ENCODE measurements at regions not wholly inside any gene's neighbourhood (a gene's known extent, or its start where the extent isn't known, plus 50 kb on each side); places are given as distances from the start of the nearest gene placed in this dataset.
"Not testable (repeated sequence)": the region's sequence is repeated elsewhere in the genome, so short reads cannot be mapped to it uniquely, and the experiment has no call there.

DNA sequence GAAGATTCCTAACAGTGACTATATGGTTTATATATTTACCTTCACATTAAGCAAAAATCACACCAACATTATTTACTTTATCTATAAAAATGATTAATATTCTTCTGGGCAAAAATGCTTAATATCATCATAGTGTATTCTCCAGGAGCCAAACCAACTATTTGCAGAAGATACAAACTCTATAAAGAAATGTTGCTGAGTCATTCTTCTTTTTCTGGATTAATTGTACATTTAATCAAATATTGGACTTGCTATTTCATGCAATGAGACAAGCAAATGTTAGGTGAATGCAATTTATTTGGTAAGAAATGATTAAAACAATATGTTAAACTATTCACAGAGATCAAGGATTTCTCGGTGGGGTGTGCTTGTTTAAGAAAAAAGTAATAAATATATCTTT lies 1075.8 kb downstream of the PCDH9 start:
- DNase-seq (ENCODE audit: low spot score), result no peak

- DNase-seq (ENCODE audit: low spot score), result no peak
These were observed 1077.5 kb downstream of the PCDH9 start for GRCh38 chr13:66152596-66152995.

GRCh38 chr13:66144357-66144756 lies 1085.8 kb downstream of the PCDH9 start:
- DNase-seq (ENCODE audit: low spot score), result not testable (repeated sequence)

GRCh38 chr13:66139701-66140100 lies 1090.4 kb downstream of the PCDH9 start:
- no peak for DNase-seq (ENCODE audit: low spot score)

GRCh38 chr13:66139250-66139649 lies 1090.9 kb downstream of the PCDH9 start:
- no peak for DNase-seq (ENCODE audit: low spot score)

- no peak for DNase-seq (ENCODE audit: low spot score)
These were observed 1091.8 kb downstream of the PCDH9 start for GRCh38 chr13:66138172-66138811.

DNA sequence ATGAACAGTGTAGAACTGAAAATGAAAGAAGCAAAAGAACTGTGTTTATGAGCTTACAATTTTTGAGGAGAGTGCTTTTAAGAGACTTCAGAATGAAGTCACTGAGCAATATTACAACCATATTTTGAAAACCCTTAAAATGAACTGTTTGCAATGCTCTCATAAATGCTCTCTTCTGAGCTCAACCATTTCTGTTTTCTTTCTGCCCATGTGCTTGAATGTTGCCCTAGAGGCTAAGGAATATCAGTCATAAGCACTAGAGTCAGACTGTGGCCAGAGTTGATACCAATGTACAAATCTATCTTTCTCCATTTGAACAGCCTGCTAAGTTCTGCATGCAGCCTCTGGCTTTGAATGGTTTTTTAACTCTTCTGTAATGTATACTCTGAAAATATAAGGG lies 1092.8 kb downstream of the PCDH9 start:
- DNase-seq (ENCODE audit: low spot score), result no peak

- DNase-seq (ENCODE audit: low spot score), result no peak
These were observed 1101.4 kb downstream of the PCDH9 start for GRCh38 chr13:66128692-66129269.

DNA sequence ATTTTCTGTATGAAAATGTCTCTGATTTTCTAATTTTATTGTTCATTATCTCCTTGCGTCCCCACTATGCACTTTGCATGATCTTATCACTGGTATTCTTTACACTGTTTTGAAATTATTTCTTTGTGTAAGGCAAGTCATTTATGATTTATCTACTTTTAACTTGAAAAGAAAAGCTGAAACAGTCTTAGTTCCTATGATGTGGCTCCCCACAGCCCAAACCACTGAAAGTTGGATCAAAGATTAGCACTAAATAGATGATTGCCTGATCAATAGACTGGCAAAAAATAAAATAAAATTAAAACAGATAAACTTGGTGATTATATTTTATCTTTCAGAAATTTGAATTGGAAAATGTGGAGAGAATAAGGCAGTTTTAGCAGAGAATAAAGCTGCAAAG lies 1101.9 kb downstream of the PCDH9 start:
- no peak for DNase-seq (ENCODE audit: low spot score)

DNA sequence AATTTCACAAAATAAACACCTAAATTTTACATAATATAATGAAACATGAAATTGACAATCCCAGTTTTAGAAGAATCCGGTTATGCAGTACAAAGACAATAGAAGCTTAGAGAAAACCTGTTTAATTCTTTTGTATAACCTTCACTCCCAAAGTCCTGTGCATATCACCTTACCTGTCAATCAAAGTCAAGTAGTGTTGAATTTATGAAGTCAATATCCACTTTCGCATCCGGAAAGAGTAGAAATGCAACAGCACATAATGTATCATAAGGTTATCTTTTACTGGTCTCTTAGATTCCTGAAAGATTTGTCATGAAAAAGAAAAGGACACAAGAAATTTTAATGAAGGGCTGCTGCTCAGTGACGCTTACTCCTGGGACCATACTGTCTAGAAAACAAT lies 1112.6 kb downstream of the PCDH9 start:
- no peak for DNase-seq (ENCODE audit: low spot score)

DNA sequence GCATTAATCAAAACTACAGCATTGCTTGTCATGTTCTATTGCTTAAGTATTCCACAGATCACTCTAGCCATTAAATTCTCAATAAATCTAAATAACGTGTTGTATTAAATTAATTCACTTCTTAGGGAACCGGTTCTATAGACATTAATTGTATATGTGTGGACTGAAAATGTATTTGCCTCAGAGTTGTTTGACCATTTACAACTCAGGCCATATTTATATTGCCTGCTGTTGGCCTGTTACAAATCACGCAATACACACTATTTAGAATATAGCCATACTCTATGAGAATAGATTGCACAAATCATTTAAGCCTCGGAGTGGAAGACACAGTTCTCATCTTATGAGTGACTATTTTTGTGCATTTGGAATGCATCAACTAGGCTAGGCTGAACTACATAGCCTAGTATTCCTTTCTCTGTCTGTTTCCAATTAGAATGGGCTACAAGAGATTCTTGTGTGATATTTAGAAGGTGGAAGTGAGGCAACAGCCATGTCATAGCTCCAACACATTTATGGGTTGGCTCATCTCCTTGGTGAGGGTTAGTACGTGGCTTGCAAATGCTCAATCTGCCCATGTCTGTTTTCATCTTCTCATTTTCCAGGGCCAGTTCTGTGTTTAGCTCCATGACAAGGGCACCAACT lies 1116.1 kb downstream of the PCDH9 start:
- peak; percentile 61 for DNase-seq (ENCODE audit: low spot score)

DNA sequence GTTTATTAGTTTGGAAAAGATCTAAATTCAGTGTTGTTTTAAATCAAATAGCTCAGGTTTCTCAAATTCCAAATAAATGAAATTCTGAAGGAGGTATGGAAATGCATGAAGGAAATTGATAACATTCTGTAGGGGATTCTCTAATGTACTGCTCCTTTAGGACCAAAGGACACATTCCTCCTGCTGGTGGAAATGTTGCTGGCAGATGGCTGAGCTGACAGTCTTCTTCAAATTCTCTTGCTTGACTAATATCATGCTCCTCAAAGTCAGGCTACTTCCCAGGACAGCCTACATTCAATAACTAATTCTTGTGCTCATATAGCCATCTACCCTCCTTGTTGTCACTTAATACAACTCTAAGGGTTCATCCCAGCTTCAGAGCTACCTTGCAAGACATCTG lies 1118.5 kb downstream of the PCDH9 start:
- no peak for DNase-seq (ENCODE audit: low spot score)

- DNase-seq (ENCODE audit: low spot score), result no peak
These were observed 1123.9 kb downstream of the PCDH9 start for GRCh38 chr13:66106246-66106645.

- DNase-seq (ENCODE audit: low spot score), result peak; percentile 4
These were observed 1127.3 kb downstream of the PCDH9 start for GRCh38 chr13:66102864-66103263.

DNA sequence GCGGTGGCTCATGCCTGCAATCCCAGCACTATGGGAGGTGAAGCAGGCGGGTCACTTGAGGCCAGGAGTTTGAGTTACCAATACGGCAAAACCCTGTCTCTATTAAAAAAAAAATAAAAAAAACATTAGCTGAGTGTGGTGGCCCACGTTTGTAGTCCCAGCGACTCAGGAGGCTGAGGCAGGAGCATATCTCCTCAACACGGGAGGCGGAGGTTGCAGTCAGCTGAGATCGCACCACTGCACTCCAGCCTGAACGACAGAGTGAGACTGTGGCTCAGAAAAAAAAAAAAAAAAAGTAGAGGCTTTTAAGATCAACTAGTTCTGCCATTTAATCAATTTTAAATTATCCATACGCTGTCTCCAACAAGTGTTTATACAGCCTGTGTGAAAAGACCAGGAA lies 1130.3 kb downstream of the PCDH9 start:
- DNase-seq (ENCODE audit: low spot score), result no peak

- no peak for DNase-seq (ENCODE audit: low spot score)
These were observed 1131.1 kb downstream of the PCDH9 start for GRCh38 chr13:66098931-66099628.

DNA sequence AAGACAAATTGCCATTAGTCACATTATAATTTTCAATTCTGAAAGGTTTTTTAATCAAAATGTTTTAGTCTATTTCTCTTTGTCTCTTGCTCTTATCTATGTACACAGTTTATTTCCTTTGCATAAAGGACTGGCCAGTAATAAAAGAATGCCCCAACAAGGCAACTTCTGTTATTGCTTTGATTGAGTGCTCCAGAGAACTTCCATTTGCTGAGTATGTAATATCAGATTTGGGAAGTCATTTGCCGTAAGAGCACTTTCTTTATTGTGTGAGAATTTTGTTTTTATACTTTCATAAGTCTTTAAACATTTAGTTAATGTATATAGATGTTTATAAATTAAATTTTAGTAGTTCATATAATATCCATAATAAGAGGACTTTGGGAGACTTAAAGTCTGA lies 1140.4 kb downstream of the PCDH9 start:
- DNase-seq (ENCODE audit: low spot score), result no peak

DNA sequence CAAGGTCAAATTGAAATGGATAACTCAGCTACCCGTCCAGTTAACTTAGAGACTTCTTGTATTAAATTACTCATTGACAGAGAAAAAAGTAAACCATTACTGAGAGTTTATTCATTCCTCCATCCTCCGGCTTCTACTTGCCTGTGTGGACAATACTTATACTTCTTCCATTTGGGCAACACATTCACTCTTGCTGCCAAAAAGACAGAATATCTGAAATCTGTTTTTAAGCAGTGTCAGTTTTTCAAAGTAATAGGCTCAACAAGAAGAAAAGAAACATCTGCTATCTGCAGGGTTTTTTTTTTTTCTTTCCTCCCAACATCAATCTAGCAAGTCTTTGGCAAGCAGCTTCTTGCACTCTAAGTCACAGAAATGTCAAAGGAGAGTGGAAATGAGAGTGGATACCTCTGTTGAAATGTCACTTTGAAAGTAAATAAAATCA lies 1142.8 kb downstream of the PCDH9 start:
- no peak for DNase-seq (ENCODE audit: low spot score)

- DNase-seq (ENCODE audit: low spot score), result no peak
These were observed 1152.9 kb downstream of the PCDH9 start for GRCh38 chr13:66077132-66077689.

DNA sequence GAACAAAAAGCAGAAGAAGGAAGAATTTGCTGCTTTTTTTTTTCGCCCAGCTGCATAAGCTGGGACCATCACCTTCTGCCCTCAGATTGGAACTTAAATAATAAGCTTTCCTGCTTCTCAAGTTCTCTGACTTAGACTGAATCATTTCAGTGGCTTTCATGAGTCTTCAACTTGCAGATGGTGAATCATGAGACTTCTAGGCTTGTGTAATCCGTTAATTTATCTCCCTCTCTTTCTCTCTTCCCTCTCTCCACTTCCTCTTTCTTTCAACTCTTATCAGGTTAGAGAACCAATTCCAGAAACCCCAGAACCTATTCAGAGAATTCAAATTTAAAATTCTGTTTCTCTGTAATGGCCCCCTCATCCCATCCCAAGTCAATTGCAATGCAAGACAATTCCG lies 1153.7 kb downstream of the PCDH9 start:
- DNase-seq (ENCODE audit: low spot score), result peak; percentile 6

DNA sequence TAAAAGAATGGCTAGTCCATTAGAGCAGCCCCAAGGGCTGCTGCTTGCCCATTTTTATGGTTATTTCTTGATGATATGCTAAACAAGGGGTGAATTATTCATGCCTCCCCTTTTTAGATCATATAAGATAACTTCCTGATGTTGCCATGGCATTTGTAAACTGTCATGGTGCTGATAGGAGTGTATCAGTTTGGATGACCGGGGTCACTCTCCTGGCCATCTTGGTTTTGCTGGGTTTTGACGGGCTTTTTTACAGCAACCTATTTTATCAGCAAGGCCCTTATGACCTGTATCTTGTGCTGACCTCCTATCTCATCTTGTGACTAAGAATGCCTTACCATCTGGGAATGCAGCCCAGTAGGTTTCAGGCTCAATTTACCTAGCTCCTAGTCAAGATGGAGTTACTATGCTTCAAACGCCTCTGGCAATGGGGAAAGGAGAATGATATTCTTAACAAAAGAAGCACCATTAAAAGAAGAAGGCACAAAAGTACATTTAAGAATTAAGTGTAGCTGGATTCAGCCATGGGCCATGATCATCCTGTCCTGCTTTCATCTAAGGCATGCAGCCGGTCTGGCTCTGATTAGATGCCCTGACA lies 1156.0 kb downstream of the PCDH9 start:
- no peak for DNase-seq (ENCODE audit: low spot score)

DNA sequence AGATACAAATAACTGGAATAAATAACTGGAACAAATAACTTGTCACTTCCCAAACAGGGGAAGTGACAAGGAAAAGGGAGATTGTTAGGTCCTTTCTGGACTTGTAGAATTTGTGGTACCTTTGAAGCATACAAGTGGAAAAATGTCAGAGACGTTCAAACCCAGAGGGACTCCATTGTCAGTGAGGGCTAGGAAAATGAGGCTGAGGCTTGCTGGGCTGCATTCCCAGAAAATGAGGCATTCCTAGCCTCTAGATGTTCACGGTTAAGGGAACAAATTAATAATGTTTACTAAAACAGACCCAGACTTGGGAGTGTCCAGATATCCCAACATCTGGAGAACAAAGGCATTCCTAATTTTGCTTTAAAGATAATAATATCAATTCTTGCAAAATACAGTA lies 1158.0 kb downstream of the PCDH9 start:
- not testable (repeated sequence) for DNase-seq (ENCODE audit: low spot score)

All from AG08395 (cell line).